HG03064 (cell line): ENCODE measurements at regions not wholly inside any gene's neighbourhood (a gene's known extent, or its start where the extent isn't known, plus 50 kb on each side); places are given as distances from the start of the nearest gene placed in this dataset.
A peak's percentile ranks its signal among the peaks of the same experiment; 100 is the strongest.
"Not testable (repeated sequence)": the region's sequence is repeated elsewhere in the genome, so short reads cannot be mapped to it uniquely, and the experiment has no call there.

Source experiments
- ATAC-seq: cut with Tn5 transposase; IDR thresholded peaks from one replicate; pipeline ENCODE4 v1.9.1; 2021; ENCODE audit warnings: low read depth; ENCODE audit not compliant: unreplicated experiment

- no peak for ATAC-seq
Observed at GRCh38 chr3:177641206-177641605, 443.9 kb upstream of the TBL1XR1 start.

GRCh38 chr3:177642042-177642803 lies 444.9 kb upstream of the TBL1XR1 start:
- ATAC-seq = no peak

DNA sequence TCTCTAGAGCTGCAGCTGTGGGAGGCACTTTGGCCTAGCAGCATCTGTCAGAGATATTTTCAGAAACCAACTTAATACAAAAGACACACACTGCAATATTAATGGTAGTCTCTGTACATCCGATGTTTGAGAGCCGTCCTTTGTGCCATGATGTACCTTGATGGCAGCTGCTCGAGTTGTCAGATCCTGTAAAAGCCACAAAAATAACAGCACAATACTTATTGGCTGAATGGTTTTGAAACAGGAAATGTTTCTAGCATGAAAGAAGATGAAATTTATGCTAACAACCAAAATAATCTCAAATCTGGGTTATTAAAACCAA lies 445.5 kb upstream of the TBL1XR1 start:
- no peak for ATAC-seq

- ATAC-seq = peak; percentile 75
Observed at GRCh38 chr3:177646749-177647148, 449.5 kb upstream of the TBL1XR1 start.

DNA sequence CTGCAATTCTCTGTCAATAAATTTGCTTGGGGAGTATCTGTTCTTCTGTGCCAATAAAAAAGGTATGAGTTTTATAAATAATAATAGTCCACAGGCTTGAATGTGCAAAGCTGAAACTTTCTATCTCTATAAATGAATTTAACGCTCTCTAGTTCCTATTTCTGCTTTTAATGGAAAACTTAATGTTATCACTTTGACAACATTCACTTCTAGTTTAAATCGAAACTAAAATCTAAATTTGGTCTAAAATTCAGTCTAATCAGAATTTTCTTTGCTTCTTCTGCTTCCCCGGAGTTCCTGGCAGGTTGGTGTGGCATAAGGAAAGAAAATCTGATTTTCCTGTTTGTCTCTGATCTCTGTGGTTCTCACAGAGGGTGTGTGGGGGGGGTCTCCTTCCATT lies 450.1 kb upstream of the TBL1XR1 start:
- no peak for ATAC-seq

DNA sequence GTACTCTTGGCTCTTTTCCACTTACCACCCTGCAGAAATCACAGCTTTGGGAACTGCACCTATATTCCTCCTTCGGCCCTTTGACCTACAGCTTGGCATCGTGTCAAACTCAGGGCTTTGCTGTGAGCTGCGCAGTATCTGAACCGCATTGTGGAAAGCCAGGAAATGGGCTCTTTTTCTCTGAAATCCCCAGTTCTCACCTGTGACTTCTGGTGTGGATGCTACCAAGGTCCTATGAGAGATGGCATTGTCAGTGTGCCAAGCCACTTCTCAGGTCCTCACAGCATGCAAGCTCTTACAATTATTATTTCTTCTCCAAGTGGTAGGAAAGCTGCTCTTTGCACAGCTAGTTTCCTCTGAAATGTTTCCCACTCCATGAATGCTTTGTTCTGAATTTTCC lies 450.6 kb upstream of the TBL1XR1 start:
- ATAC-seq = no peak

GRCh38 chr3:177652556-177653291 lies 455.4 kb upstream of the TBL1XR1 start:
- ATAC-seq = no peak

GRCh38 chr3:177657243-177657642 lies 460.0 kb upstream of the TBL1XR1 start:
- ATAC-seq = no peak

GRCh38 chr3:177658354-177658753 lies 461.1 kb upstream of the TBL1XR1 start:
- ATAC-seq = no peak

GRCh38 chr3:177664380-177665103 lies 467.3 kb upstream of the TBL1XR1 start:
- ATAC-seq = not testable (repeated sequence)

GRCh38 chr3:177665122-177665808 lies 468.0 kb upstream of the TBL1XR1 start:
- ATAC-seq = no peak

DNA sequence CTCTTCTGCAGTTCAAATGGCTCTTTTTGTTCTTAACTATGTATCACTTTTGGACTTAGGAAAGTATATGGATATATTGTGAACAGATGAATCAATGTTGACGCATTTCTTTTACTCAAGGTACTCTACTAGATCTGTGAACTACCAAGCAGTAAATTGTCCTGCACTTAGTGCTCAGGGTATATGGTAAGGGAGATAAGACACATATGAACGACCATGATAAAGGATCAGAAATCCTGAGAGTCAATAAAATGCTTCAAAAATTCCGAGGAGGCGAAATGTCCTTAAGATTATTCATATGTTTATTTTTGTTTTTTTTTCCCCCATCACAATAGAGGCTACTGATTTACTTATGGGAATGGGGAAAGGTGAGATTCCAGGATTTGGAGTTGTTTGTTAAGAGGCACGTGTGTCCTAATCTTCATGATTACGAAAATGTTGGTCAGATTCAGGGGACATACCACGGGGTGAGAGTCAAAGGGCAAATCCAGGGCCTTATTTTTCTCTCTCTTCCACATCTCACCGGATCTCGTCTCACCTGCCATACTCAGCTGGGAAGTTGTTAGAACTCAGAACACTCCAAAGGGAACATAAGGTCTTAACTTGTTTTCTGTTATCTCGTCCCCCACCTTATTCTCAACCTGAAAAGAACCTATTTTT lies 475.1 kb upstream of the TBL1XR1 start:
- ATAC-seq = no peak

GRCh38 chr3:177673112-177673914 lies 476.0 kb upstream of the TBL1XR1 start:
- no peak for ATAC-seq

DNA sequence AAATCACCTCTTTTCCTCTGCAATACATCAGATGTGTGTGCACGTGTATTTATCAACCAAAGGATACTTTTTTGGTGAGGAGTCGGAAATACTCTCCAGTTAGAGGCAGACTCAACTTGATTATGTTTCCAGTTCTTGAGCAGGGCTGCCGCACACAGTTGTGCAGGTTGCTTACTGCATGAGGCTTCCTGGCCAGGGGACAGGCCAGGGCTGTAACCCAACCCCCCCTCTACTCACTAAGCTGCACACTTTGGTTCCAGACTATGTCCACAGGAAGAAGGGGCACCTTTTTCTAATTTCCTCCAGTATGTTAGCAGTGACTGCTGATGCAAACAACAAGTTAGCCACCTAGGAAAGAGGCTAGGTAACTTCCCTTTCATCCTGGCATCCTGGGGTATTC lies 476.9 kb upstream of the TBL1XR1 start:
- ATAC-seq = no peak

GRCh38 chr3:177676148-177676547 lies 478.9 kb upstream of the TBL1XR1 start:
- ATAC-seq = no peak

- ATAC-seq = no peak
Observed at GRCh38 chr3:177676947-177677587, 479.8 kb upstream of the TBL1XR1 start.

GRCh38 chr3:177679568-177680471 lies 482.5 kb upstream of the TBL1XR1 start:
- peak; percentile 75 for ATAC-seq

DNA sequence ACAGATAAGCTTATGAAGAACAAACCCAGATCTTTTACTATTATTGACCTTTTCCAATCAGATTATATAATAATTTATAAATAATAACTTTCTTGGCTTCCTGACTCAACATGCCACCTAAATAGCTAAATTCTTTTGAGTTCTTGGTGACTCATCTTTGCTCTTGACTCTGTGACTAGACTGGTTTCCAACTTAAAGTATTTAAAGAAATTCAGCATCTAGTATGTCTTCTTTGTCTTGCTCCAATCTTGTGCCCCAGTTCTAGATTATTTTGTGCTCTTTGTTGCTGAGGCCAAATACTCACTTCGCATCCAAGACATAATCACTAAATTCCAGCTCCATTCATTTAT lies 483.2 kb upstream of the TBL1XR1 start:
- no peak for ATAC-seq
